ENCODE measurements at regions not wholly inside any gene's neighbourhood (a gene's known extent, or its start where the extent isn't known, plus 50 kb on each side); places are given as distances from the start of the nearest gene placed in this dataset.

DNA sequence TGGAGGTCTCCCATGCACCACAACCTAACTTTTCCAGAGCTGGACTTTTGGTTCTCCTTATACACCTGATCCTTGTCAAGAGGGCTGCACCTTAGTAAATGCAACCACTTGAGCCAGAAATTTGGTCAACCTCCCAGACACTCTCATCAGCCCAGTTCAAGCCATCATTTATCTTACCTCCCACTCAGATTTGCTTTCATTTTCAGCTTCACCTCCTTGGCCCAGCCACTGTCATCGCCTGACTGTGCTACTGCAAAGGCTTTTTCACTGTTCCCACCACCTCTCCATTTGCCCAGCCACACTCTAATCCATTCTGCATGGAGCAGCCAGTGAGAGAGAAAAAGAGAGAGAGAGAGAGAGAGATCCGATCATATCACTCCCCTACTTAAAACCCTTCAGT lies 112.4 kb upstream of the DDX18 start:
- H2AFZ ChIP-seq (ENCODE audit: low read length), result no peak overlapping the region
- H3K36me3 ChIP-seq (ENCODE audit: insufficient read depth, low read length), result no peaks in the 10 kb centered on the region
- H3K4me1 ChIP-seq (ENCODE audit: insufficient read depth, low read length, poor library complexity, severe bottlenecking), result no peaks in the 10 kb centered on the region
- no peak for TF ChIP-seq EZH2phosphoT487 (IDR thresholded peaks at IDR 0.05; ENCODE audit: borderline replicate concordance, low read depth, low read length)
- TF ChIP-seq, protein P1, sequence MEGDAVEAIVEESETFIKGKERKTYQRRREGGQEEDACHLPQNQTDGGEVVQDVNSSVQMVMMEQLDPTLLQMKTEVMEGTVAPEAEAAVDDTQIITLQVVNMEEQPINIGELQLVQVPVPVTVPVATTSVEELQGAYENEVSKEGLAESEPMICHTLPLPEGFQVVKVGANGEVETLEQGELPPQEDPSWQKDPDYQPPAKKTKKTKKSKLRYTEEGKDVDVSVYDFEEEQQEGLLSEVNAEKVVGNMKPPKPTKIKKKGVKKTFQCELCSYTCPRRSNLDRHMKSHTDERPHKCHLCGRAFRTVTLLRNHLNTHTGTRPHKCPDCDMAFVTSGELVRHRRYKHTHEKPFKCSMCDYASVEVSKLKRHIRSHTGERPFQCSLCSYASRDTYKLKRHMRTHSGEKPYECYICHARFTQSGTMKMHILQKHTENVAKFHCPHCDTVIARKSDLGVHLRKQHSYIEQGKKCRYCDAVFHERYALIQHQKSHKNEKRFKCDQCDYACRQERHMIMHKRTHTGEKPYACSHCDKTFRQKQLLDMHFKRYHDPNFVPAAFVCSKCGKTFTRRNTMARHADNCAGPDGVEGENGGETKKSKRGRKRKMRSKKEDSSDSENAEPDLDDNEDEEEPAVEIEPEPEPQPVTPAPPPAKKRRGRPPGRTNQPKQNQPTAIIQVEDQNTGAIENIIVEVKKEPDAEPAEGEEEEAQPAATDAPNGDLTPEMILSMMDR (conservative IDR thresholded peaks at IDR 0.05; ENCODE audit: low read length), result no peak
- CTCF ChIA-PET (ENCODE audit: unreplicated experiment), result no interaction called here
- H3K9me2 ChIP-seq (ENCODE audit: insufficient read depth, low read length), result no peaks in the 10 kb centered on the region
- no peaks in the 10 kb centered on the region for H4K20me1 ChIP-seq (ENCODE audit: insufficient read depth, low read length)
- H3K27ac ChIP-seq (ENCODE audit: low read depth, low read length, poor library complexity, severe bottlenecking), result no peak overlapping the region
- POLR2A ChIA-PET, result no interaction called here
- no peak for DNase-seq (ENCODE audit: low spot score)
- no peaks in the 10 kb centered on the region for H3K79me2 ChIP-seq (ENCODE audit: insufficient read depth, low read depth, low read length)
- H3K4me2 ChIP-seq (ENCODE audit: low read length), result no peak overlapping the region
- H3K4me3 ChIP-seq (ENCODE audit: low read depth, low read length, poor library complexity, severe bottlenecking), result no peak overlapping the region
- no peaks in the 10 kb centered on the region for H3K9me3 ChIP-seq (ENCODE audit: low read length)
- BruUV-seq (replicated peaks), result no TSS peak
- intact Hi-C loops (cut with micrococcal nuclease; ENCODE audit: unreplicated experiment), result no loop called here

DNA sequence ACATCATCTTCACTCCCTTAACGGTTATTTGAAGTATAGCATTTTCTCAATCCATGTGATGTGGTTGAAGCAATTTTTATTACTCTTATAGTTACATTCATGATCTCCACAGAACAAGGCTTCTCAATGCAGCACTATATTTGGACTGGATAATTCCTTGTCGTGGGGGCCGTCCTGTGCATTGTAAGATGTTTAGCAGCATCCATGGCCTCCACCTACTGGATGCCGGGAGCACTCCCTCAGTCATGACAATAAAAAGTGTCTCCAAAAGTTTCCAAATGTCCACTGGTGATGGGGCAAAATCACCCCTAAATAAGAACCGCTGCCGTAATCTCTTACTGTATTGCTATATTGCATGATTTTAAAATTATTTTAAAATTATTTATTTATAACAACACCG lies 110.6 kb upstream of the DDX18 start:
- H3K9me3 ChIP-seq (ENCODE audit: low read length), result no peaks in the 10 kb centered on the region
- no peak overlapping the region for H2AFZ ChIP-seq (ENCODE audit: low read length)
- no peaks in the 10 kb centered on the region for H3K79me2 ChIP-seq (ENCODE audit: insufficient read depth, low read depth, low read length)
- no peak overlapping the region for H3K4me2 ChIP-seq (ENCODE audit: low read length)
- H3K4me1 ChIP-seq (ENCODE audit: insufficient read depth, low read length, poor library complexity, severe bottlenecking), result no peaks in the 10 kb centered on the region
- no peak for DNase-seq (ENCODE audit: low spot score)
- H3K9me2 ChIP-seq (ENCODE audit: insufficient read depth, low read length), result no peaks in the 10 kb centered on the region
- H3K27ac ChIP-seq (ENCODE audit: low read depth, low read length, poor library complexity, severe bottlenecking), result no peak overlapping the region
- BruUV-seq (replicated peaks), result no TSS peak
- CTCF ChIA-PET (ENCODE audit: unreplicated experiment), result no interaction called here
- no peaks in the 10 kb centered on the region for H4K20me1 ChIP-seq (ENCODE audit: insufficient read depth, low read length)
- H3K4me3 ChIP-seq (ENCODE audit: low read depth, low read length, poor library complexity, severe bottlenecking), result no peak overlapping the region
- intact Hi-C loops (cut with micrococcal nuclease; ENCODE audit: unreplicated experiment), result no loop called here
- TF ChIP-seq EZH2phosphoT487 (IDR thresholded peaks at IDR 0.05; ENCODE audit: borderline replicate concordance, low read depth, low read length), result no peak
- TF ChIP-seq, protein P1 (conservative IDR thresholded peaks at IDR 0.05; ENCODE audit: low read length), result no peak
- H3K36me3 ChIP-seq (ENCODE audit: insufficient read depth, low read length), result no peaks in the 10 kb centered on the region
- POLR2A ChIA-PET, result interaction anchor here (1.5 kb wide), 1 partner anchor 20 kb away, joined by 4 read pairs; no protein-coding TSS in a partner anchor

DNA sequence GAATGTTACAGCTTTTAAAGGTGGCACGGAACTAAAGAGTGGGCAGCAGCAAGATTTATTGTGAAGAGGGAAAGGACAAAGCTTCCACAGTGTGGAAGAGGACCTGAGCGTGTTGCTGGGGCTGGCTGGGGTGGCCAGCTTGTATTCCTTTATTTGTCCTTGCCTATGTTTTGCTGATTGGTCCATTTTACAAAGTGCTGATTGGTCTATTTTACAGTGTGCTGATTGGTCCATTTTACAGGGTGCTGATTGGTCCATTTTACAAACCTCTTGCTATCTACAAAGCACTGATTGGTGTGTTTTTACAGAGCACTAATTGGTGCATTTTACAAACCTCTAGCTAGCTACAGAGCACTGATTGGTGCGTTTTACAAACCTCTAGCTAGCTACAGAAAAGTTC lies 109.7 kb upstream of the DDX18 start:
- H3K27ac ChIP-seq (ENCODE audit: low read depth, low read length, poor library complexity, severe bottlenecking), result no peak overlapping the region
- intact Hi-C loops (cut with micrococcal nuclease; ENCODE audit: unreplicated experiment), result no loop called here
- no TSS peak for BruUV-seq (replicated peaks)
- CTCF ChIA-PET (ENCODE audit: unreplicated experiment), result no interaction called here
- H3K4me2 ChIP-seq (ENCODE audit: low read length), result no peak overlapping the region
- H3K9me3 ChIP-seq (ENCODE audit: low read length), result no peaks in the 10 kb centered on the region
- no peaks in the 10 kb centered on the region for H3K9me2 ChIP-seq (ENCODE audit: insufficient read depth, low read length)
- no peak overlapping the region for H3K4me3 ChIP-seq (ENCODE audit: low read depth, low read length, poor library complexity, severe bottlenecking)
- no peak for DNase-seq (ENCODE audit: low spot score)
- POLR2A ChIA-PET, result interaction anchor here (0.9 kb wide), 1 partner anchor 10 kb away, joined by 5 read pairs; no protein-coding TSS in a partner anchor
- no peaks in the 10 kb centered on the region for H4K20me1 ChIP-seq (ENCODE audit: insufficient read depth, low read length)
- no peak overlapping the region for H2AFZ ChIP-seq (ENCODE audit: low read length)
- H3K79me2 ChIP-seq (ENCODE audit: insufficient read depth, low read depth, low read length), result no peaks in the 10 kb centered on the region
- H3K36me3 ChIP-seq (ENCODE audit: insufficient read depth, low read length), result no peaks in the 10 kb centered on the region
- no peaks in the 10 kb centered on the region for H3K4me1 ChIP-seq (ENCODE audit: insufficient read depth, low read length, poor library complexity, severe bottlenecking)
- TF ChIP-seq, protein P1 (conservative IDR thresholded peaks at IDR 0.05; ENCODE audit: low read length), result no peak
- no peak for TF ChIP-seq EZH2phosphoT487 (IDR thresholded peaks at IDR 0.05; ENCODE audit: borderline replicate concordance, low read depth, low read length)
